ENCODE measurements at regions not wholly inside any gene's neighbourhood (a gene's known extent, or its start where the extent isn't known, plus 50 kb on each side); places are given as distances from the start of the nearest gene placed in this dataset.

DNA sequence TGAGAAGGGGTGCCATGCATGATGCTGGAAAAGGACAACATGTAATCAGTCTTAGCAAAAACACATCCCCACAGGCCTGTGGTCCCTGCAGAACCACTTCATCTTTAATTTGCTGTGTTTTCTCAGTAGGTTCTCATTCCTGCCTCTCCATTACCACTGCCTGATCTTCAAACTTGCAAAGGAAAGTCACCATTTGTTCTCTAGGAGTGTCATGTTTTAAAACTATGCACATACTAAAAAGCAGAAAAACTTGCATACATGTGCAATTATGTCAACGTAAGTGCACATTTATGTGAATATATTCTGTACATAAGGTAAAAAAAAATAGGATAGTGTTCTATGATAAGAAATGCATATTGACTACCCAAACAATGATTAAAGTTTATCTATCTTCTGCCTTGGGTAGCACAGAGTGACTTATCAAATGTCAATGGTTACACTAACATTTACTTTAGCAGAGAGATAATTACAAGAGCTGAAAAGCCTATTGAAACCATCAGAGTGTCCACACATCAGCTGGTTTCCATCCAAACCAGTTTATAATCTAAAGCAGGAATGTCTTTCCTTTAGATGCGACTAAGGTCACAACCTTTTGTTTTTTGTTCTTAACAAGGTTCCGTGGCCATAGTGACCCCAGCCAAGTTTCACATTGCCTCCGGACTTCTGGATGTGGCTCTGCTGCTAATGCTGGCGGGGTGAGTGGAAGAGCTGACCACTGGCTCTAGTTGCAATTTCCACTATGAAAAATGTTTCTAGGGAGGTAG, 58.7 kb upstream of the RMDN2 start:
- no peak for DNase-seq

DNA sequence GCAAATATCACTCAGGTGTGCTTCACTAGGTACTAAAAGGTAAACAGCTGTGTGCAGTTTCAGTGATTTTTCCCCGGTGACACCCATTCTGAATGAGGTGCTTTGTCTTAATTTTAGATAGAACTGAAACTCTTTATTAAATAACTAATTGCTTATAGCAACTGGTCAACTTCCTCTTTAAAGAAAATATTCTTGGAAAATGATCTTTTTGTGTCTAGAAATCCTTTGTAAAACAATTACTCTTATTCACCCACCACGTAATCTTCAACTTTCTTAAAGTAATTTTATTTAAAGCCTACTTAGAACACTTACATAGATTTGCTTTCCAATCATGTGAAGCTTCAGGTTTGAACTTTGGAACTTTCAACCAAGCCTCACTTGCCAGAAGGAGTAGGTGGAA, 57.9 kb upstream of the RMDN2 start:
- DNase-seq, result no peak

DNA sequence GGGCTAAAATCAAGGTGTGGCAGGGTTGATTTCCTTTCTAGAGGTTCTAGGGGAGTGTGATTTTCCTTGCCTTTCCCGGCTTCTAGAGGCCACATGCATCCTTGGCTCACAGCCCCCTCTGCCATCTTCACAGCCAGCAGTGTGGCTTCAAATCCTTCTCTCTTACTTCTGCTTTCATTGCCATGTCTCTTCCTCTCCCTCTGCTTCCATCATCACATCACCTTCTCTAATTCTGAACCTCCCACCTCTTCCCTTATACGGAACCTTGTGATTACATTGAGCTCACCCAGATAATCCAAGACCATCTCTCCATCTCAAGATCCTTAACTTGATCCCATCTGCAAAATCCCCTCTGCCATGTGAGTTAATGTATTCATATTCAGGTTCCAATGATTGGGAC, 56.2 kb upstream of the RMDN2 start:
- DNase-seq, result no peak

DNA sequence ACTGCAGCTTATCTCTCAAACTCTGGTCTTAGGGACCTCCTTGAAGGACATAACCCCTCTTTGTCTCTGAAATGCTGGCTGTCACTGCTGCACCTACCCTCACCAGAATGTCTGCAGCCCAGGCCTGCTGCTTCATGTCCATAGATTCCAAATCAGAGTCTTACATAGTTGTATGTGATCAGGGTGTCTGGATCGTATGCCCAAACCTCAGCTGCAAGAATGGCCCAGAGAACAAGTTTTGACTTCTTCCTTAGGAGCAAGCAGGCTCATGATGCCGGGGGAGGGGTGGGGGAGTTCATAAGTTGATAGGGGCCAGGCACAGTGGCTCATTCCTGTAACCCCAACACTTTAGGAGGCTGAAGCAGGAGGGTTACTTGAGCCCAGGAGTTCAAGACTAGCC, 55.8 kb upstream of the RMDN2 start:
- no peak for DNase-seq

DNA sequence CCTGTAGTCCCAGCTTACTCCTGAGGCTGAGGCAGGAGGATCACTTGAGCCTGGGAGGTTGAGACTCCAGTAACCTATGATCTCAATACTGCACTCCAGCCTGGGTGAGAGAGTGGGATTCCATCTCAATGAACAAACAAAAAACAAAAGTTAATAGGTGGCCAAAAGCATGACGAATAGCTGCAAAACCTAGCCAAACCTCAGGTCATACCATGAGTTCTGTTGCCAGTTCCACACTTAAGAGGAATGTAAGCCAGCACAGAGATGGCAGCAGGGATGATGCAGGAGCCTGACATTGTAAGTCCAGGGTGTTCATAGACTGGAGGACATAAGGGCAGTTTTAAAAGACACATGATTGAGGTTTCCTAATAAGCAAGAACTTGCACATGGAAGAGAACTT, 55.3 kb upstream of the RMDN2 start:
- DNase-seq, result no peak

DNA sequence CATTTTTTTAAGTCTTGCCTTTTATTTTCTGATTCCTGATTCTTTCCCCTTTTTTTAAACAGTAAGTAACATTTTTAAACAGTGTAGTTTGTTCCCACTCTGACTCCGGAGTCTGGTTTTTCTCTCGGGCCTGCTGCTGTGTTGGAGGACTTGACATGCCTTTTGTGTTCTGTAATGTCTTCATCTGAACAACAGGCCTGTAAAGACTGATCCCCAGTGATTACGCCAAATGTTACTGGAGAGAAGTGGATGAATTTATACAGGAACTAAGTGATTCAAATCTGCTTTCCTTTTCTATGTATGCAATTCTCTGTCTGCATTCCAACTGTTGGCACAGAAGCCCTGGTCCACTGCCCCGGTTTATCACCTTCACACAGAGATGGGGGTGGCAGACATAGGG, 54.3 kb upstream of the RMDN2 start:
- DNase-seq, result no peak

DNA sequence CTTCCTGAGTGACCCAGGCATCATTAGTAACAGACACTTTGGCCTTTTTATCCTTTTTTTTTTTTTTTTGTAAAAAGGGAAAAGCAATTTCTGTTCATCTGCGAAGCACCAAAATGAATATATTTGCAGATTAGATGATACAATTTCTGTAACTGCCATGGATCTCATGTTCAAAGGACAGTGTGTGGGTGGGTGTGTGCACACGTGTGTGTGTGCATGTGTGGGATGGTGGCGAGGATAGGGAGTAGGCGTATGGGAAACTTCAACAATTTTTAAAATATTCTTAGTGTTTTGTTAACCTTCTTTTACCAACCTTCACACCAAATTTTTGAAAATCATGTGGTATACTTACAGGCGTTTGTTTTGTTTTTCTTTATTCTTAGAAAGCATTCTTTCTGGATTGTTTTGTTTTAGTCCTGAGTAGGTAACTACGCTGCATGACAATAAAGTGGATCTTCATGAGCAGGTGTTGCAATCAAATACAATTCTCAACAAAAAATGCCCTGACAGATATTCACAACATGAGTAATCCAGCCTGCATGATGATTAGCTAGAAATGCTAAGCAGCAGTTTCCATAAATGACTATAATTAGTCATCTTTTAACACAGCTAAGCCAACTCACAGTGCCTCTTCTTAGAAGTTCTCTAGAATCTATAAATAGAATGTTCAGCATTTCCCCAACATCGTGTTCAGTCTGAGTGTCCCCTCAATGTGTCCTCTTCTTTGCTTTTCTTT, 53.5 kb upstream of the RMDN2 start:
- no peak for DNase-seq

DNA sequence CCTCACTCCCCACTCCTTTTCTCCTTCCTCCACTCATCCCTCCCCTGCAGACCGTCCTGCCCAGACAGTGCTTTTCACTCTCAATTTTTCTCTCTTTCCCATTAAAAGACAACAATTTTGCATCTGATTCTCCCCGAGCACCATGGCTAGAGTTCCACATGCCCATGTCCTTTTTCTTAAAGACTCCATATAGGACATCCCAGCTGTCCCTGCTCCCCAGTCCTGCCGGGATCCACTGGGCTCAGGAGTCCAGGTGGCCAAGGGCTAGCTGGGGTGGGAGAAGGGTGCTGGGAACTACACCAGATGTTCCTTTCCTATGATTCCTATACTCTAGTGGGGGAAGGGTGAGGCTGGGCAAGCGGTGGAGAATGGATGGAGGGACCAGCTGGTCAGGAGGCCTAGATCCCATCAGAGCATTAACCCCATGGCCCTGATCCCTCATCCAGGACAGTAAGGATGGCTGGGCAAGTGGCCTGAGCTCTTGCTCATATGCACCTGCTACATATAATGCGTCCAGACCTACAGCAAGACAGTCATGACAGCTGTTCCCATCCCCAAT, 52.8 kb upstream of the RMDN2 start:
- DNase-seq, result no peak

DNA sequence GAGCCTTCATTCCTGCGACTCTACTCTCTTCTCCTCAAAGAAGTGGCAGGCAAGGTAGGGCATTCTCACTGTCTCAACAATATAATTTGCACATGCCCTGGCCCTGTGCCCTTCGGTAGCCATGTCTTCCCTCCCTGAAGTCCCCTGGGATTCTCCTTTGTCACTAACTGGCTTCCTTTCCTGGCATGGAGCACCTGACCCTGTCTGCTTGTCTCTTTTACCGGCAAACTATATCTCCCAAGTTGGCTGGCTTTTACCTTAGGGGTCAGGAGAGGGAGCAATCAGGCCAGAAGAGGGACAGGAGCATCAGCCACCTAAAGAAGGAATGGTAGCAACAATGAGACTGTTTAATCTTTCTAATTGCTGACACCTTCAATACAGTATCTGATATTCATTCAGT, 51.9 kb upstream of the RMDN2 start:
- DNase-seq, result no peak

DNA sequence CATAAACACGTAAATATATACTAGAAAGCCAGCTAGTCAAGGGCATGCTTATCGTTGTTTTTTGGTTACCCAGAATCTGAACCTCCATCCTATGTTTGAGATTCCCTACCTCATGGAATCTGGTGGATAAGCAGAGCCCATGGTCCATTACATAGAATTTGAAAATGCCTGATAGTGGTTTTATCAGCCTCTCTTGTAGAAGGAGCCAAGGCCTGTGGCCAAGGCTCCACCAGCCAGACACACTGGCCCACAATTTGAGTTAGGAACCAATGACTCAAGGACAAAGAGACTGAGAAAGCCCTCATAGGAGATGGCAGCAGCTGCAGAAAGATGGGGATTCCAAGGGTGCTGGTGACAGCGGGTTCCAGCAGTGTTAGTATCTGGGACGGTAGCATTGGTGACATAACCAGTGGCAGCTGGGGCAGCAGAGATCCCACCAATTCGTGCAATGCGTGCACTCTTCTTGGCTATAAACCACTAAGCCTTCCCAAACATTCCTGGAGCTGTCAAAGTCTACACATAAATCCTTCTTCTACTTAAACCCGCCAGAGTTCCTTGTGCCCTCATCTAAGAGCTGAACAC, 51.2 kb upstream of the RMDN2 start:
- no peak for DNase-seq

DNA sequence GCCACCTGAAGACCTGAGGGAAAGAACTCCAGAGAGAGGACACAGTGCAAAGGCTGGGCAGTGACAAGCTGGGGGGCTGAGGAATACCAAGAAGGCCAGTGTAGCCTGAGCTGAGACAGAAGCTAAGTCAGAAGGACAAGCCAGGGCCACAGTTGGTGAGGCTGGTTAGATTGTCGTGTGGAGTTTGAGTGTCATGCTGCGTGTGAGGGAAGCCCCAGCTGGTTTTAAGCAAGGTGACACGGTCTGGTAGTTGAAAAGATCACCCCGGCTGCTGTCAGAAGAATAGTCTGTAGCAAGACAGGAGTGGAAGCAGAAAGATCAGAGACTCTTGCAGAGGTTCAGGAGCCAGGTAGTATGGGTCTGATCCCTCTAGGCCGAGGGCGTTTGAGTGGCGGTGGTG, 50.6 kb upstream of the RMDN2 start:
- no peak for DNase-seq
